Esophagus squamous epithelium (tissue), 4 donors: ENCODE measurements at regions not wholly inside any gene's neighbourhood (a gene's known extent, or its start where the extent isn't known, plus 50 kb on each side); places are given as distances from the start of the nearest gene placed in this dataset.

Experiments used
- POLR2A ChIP-seq, 4 donors: fragments of 450-650 bp; IDR thresholded peaks; one replicate each; pipeline ENCODE4 v1.6.1; 2017; ENCODE audit warnings: antibody characterized with exemption in 4 of 4, mild to moderate bottlenecking in 4 of 4, moderate library complexity in 3 of 4
- TF ChIP-seq, protein P1 (sequence below), 6 experiments: fragments of 450-650 bp in 4 of 6; fragments of 200-600 bp in 2 of 6; sonication (generic) in 2 of 6; IDR thresholded peaks; one replicate each; pipeline ENCODE4 v1.5.1; 2016 to 2019; ENCODE audit warnings: antibody characterized with exemption in 6 of 6, mild to moderate bottlenecking in 4 of 6, moderate library complexity in 4 of 6

- TF ChIP-seq, protein P1, sequence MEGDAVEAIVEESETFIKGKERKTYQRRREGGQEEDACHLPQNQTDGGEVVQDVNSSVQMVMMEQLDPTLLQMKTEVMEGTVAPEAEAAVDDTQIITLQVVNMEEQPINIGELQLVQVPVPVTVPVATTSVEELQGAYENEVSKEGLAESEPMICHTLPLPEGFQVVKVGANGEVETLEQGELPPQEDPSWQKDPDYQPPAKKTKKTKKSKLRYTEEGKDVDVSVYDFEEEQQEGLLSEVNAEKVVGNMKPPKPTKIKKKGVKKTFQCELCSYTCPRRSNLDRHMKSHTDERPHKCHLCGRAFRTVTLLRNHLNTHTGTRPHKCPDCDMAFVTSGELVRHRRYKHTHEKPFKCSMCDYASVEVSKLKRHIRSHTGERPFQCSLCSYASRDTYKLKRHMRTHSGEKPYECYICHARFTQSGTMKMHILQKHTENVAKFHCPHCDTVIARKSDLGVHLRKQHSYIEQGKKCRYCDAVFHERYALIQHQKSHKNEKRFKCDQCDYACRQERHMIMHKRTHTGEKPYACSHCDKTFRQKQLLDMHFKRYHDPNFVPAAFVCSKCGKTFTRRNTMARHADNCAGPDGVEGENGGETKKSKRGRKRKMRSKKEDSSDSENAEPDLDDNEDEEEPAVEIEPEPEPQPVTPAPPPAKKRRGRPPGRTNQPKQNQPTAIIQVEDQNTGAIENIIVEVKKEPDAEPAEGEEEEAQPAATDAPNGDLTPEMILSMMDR (IDR thresholded peaks at IDR 0.05) = no peak
- no peak for TF ChIP-seq POLR2A (IDR thresholded peaks at IDR 0.05)
Measured at GRCh38 chr2:129910446-129911362, 68.8 kb upstream of the RAB6C start.
